Heart left ventricle (tissue), 13 donors: ENCODE measurements at regions not wholly inside any gene's neighbourhood (a gene's known extent, or its start where the extent isn't known, plus 50 kb on each side); places are given as distances from the start of the nearest gene placed in this dataset.

ENCODE experiments used
- POLR2A ChIP-seq, 2 donors: fragments of 450-650 bp; IDR thresholded peaks; one replicate each; pipeline ENCODE4 v1.6.1; 2017; ENCODE audit warnings: antibody characterized with exemption in 2 of 2, mild to moderate bottlenecking in 2 of 2, moderate library complexity in 2 of 2
- TF ChIP-seq, protein P1 (sequence below), 12 donors: fragments of 200-600 bp; sonication (generic) in 4 of 12; IDR thresholded peaks; one replicate each; pipeline versions ENCODE4 v1.5.0 to v1.8.0; 2018 to 2022; ENCODE audit warnings: antibody characterized with exemption in 12 of 12, mild to moderate bottlenecking in 5 of 12
- donor health status: ischemic (EF 13 %, LVEDD 7.1; RV severe dilation, severe dysfunction).
- donor health status: DM: no; HTN: yes; CAD: no.
- donor health status: DM: no; HTN: no; CAD: no.
- donor health status: ischemic (EF 25% LVEDD 6.9; RV normal size, moderate dysfunction).
- donor health status: ischemic (EF 25% LVEDD 5.7; RV mildly dilated, moderate dysfunction).
- donor health status: ischemic (EF 35%, LVEDD 5.7; RV mildly dilated, moderate dysfunction).
- donor health status: nonischemic (EF 11% LVEDD 7.7; RV severe dilation, severe dysfunction).
- donor health status: DM: yes; HTN: yes; CAD: no.
- donor health status: PGD.
- donor health status: ischemic (EF 29% LVEDD 5.4; RV normal size, mild dysfunction).
- donor health status: nonischemic (EF 23%, LVEDD 6.1; RV moderate dilation, normal function).

DNA sequence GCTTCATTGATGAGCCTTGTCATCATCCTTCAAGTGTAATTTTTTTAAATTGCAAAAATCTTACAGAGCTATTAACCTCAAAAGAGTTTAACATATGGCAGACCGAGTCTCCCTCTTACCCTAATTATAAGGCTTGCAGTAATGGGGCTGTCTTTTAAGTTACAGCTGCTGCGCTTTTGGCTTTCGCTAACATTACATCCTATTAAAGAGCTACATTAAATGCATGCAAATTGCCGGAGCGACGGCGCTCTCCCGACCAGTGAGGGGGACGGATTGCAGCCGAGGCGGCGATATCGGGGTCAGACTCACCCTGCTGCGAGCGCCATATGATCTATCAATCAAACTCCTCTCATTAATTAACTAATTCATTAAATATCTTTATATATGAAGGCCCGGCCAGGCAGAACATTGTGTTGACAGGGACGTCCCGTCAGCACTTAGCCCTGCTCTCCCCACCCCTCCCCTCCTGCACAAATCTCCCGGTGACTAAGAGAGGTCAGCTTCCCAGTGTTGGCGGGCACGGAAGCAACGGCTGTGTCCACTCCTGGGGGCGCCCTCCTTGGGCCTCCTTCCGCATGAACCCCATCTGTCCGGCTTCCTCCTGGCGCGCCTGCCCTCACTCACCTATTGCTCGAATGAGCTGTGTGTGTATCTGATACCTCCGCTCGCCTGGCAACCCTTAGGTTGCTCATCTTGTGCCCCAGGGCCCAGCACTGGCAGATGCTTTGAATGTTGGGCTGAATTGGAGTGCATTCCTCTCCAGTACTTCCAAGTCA is 156.0 kb upstream of the CADM1 start:
- TF ChIP-seq, protein P1, sequence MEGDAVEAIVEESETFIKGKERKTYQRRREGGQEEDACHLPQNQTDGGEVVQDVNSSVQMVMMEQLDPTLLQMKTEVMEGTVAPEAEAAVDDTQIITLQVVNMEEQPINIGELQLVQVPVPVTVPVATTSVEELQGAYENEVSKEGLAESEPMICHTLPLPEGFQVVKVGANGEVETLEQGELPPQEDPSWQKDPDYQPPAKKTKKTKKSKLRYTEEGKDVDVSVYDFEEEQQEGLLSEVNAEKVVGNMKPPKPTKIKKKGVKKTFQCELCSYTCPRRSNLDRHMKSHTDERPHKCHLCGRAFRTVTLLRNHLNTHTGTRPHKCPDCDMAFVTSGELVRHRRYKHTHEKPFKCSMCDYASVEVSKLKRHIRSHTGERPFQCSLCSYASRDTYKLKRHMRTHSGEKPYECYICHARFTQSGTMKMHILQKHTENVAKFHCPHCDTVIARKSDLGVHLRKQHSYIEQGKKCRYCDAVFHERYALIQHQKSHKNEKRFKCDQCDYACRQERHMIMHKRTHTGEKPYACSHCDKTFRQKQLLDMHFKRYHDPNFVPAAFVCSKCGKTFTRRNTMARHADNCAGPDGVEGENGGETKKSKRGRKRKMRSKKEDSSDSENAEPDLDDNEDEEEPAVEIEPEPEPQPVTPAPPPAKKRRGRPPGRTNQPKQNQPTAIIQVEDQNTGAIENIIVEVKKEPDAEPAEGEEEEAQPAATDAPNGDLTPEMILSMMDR (IDR thresholded peaks at IDR 0.05): no peak
- no peak for TF ChIP-seq POLR2A (IDR thresholded peaks at IDR 0.05)
